ENCODE measurements at regions not wholly inside any gene's neighbourhood (a gene's known extent, or its start where the extent isn't known, plus 50 kb on each side); places are given as distances from the start of the nearest gene placed in this dataset.

DNA sequence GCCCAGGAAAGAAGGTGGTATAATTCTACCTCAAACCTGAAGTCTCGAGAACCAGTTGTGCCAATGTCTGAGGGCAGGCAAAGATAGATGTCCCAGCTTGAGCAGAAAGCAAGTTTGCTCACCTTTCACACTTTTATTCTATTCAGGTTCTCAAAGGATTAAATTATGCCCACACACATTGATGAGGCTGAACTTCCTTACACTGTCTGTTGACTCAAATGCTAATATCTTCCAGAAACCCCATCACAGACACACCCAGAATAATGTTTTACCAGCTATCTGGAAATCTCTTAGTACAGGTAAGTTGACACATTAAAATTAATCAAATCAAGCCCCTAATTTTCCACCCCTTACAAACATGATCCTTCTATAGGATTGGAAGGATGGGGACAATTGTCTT lies 605.7 kb downstream of the NUF2 start:
- Histone ChIP-seq H3K4me1 (ENCODE audit: control insufficient read depth in 1 of 2, insufficient read depth in 2 of 2, low read length in 2 of 2) (no peaks in the 10 kb centered on the region), H3K9me3 (ENCODE audit: control insufficient read depth in 1 of 2, insufficient read depth in 1 of 2, low read depth in 1 of 2, low read length in 2 of 2) (no peaks in the 10 kb centered on the region)
- no TSS peak for BruUV-seq (replicated peaks)

More for the DNA sequence above, 605.7 kb downstream of the NUF2 start:
- DNase-seq (ENCODE audit: low read depth, low spot score) (no peak), ATAC-seq (no peak)
- ChIA-PET CTCF (no interaction called here), POLR2A (no interaction called here), RAD21 (ENCODE audit: low non-redundant PET in 1 of 2, low total read pairs in 2 of 2, uncharacterized antibody in 2 of 2, unreplicated experiment in 2 of 2) (no interaction called here)
- H3K9ac ChIP-seq (ENCODE audit: low read length), result no peak overlapping the region
- H3K27me3 ChIP-seq (ENCODE audit: insufficient read depth, low read length), result no peaks in the 10 kb centered on the region
- H3K79me2 ChIP-seq (ENCODE audit: insufficient read depth, low read length), result no peaks in the 10 kb centered on the region
- no peaks in the 10 kb centered on the region for H3K36me3 ChIP-seq (ENCODE audit: control insufficient read depth in 1 of 2, insufficient read depth in 2 of 2, low read length in 2 of 2)
- H3K27ac ChIP-seq (ENCODE audit: low read depth, low read length), result no peak overlapping the region
- no peak overlapping the region for H3K4me2 ChIP-seq (ENCODE audit: low read length)
- intact Hi-C loops (cut with micrococcal nuclease), result no loop called here
- no peaks in the 10 kb centered on the region for H3K9me2 ChIP-seq (ENCODE audit: insufficient read depth)
- no peak overlapping the region for H2AFZ ChIP-seq (ENCODE audit: low read depth, low read length, poor library complexity, severe bottlenecking)
- TF ChIP-seq ELF1 (IDR thresholded peaks at IDR 0.05; ENCODE audit: borderline replicate concordance, low read depth) (no peak), CBX3 (IDR thresholded peaks at IDR 0.05; ENCODE audit: low read depth) (no peak), ZFX (IDR thresholded peaks at IDR 0.05) (no peak), POLR2AphosphoS5 (IDR thresholded peaks at IDR 0.05; ENCODE audit: low read depth, low read length) (no peak), YY1 (IDR thresholded peaks at IDR 0.05; ENCODE audit: extremely low read depth, insufficient replicate concordance, low read depth, low read length) (no peak), REST (IDR thresholded peaks at IDR 0.05; ENCODE audit: low read depth) (no peak), FOSL1 (IDR thresholded peaks at IDR 0.05; ENCODE audit: low read depth) (no peak)
- TF ChIP-seq, protein P1, sequence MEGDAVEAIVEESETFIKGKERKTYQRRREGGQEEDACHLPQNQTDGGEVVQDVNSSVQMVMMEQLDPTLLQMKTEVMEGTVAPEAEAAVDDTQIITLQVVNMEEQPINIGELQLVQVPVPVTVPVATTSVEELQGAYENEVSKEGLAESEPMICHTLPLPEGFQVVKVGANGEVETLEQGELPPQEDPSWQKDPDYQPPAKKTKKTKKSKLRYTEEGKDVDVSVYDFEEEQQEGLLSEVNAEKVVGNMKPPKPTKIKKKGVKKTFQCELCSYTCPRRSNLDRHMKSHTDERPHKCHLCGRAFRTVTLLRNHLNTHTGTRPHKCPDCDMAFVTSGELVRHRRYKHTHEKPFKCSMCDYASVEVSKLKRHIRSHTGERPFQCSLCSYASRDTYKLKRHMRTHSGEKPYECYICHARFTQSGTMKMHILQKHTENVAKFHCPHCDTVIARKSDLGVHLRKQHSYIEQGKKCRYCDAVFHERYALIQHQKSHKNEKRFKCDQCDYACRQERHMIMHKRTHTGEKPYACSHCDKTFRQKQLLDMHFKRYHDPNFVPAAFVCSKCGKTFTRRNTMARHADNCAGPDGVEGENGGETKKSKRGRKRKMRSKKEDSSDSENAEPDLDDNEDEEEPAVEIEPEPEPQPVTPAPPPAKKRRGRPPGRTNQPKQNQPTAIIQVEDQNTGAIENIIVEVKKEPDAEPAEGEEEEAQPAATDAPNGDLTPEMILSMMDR (IDR thresholded peaks at IDR 0.05 in 2 of 3, conservative IDR thresholded peaks at IDR 0.05 in 1 of 3; ENCODE audit: borderline replicate concordance in 1 of 3, insufficient read depth in 1 of 3, low read depth in 2 of 3, low read length in 2 of 3), result no peak
- no peak overlapping the region for H3K4me3 ChIP-seq (replicated peaks in 1 of 2; ENCODE audit: low read depth in 1 of 2, low read length in 2 of 2)
- no peaks in the 10 kb centered on the region for H4K20me1 ChIP-seq (ENCODE audit: insufficient read depth)

All from HCT116 (cell line).